Gastroesophageal sphincter (tissue), 3 donors: ENCODE measurements at regions not wholly inside any gene's neighbourhood (a gene's known extent, or its start where the extent isn't known, plus 50 kb on each side); places are given as distances from the start of the nearest gene placed in this dataset.

ENCODE experiments used
- CTCF ChIP-seq, 4 experiments: fragments of 200-600 bp in 2 of 4; fragments of 450-650 bp in 2 of 4; sonication (generic) in 1 of 4; IDR thresholded peaks; one replicate each; pipeline ENCODE4 v1.5.1; 2017 to 2019; ENCODE audit warnings: antibody characterized with exemption in 4 of 4, mild to moderate bottlenecking in 2 of 4, moderate library complexity in 2 of 4
- EP300 ChIP-seq: sonication (generic); formaldehyde crosslinking; IDR thresholded peaks from one replicate; pipeline ENCODE4 v1.6.1; 2017; ENCODE audit warnings: antibody characterized with exemption, mild to moderate bottlenecking
- POLR2A ChIP-seq, 2 donors: fragments of 450-650 bp; IDR thresholded peaks; one replicate each; pipeline ENCODE4 v1.6.1; 2017; ENCODE audit warnings: antibody characterized with exemption in 2 of 2, mild to moderate bottlenecking in 2 of 2, moderate library complexity in 1 of 2
- POLR2AphosphoS5 ChIP-seq: sonication (generic); formaldehyde crosslinking; IDR thresholded peaks from one replicate; pipeline ENCODE4 v1.6.1; 2017; ENCODE audit warnings: antibody characterized with exemption

DNA sequence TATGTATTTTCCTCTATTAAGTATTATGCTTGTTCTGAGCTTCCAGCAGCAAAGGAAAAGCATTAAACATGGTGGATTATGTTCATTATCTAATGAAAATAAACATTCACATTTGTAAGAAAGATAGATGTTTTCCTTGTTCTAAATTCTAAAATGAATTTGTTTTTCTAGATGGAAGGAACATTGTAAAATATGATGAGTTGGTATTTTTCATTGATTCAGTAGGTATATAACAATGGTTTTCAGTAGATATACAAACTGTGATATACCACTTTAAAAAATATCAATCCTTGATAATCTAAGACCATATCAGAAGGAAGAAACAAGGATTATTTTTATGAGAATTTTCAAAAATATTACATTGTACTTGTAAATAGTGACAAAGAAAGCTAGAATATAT is 290.6 kb upstream of the GOLIM4 start:
- TF ChIP-seq CTCF (IDR thresholded peaks at IDR 0.05): no peak
- TF ChIP-seq EP300: no peak
- no peak for TF ChIP-seq POLR2A (IDR thresholded peaks at IDR 0.05)
- TF ChIP-seq POLR2AphosphoS5: no peak
